Stimulated activated naive CD8-positive, alpha-beta T cell treated with anti-CD3 and anti-CD28 coated beads, Interleukin-15, Interleukin-2, amounts not matched to agents 100 ng/mL and 50 ng/mL, for 24 hours (primary cell): ENCODE measurements at regions not wholly inside any gene's neighbourhood (a gene's known extent, or its start where the extent isn't known, plus 50 kb on each side); places are given as distances from the start of the nearest gene placed in this dataset.

Experiments
- H3K27ac Mint-ChIP-seq: one replicate; pipeline ENCODE4 v1.8.0; 2021; ENCODE audit warnings: mild to moderate bottlenecking, mixed read lengths
- H3K27me3 Mint-ChIP-seq: one replicate; pipeline ENCODE4 v1.8.0; 2021; ENCODE audit warnings: mixed read lengths
- H3K36me3 Mint-ChIP-seq: one replicate; pipeline ENCODE4 v1.8.0; 2021; ENCODE audit warnings: low read depth, mixed read lengths
- H3K4me1 Mint-ChIP-seq: one replicate; pipeline ENCODE4 v1.8.0; 2021; ENCODE audit warnings: low read depth, mixed read lengths
- H3K4me3 Mint-ChIP-seq: one replicate; pipeline ENCODE4 v1.8.0; 2021; ENCODE audit warnings: mild to moderate bottlenecking, mixed read lengths
- H3K9me3 Mint-ChIP-seq: one replicate; pipeline ENCODE4 v1.8.0; 2021; ENCODE audit warnings: mixed read lengths

DNA sequence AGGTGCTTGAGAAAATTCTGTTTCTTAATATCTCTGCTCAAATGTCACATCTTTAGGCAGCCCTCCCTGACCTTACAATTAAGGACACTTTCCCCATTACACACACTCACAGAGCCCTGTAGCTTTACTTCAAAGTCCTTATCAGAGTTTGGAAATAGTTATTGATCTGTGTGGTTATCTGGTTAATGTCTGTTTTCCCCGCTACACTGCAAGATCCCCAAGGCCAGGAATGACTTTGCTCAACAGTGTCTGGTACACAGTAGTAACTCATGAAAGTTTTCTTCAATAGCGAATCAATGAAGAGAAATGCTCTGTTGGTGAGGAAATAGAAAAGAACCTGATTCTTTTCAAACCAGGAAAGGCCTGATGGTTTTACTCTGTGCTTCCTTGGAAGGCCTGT is 554.4 kb downstream of the REEP3 start:
- Mint-ChIP-seq H3K9me3 (no peaks in the 10 kb centered on the region), H3K36me3 (no peaks in the 10 kb centered on the region), H3K4me1 (no peaks in the 10 kb centered on the region), H3K27me3 (peaks cover 11% of the 10 kb centered on the region), H3K4me3 (no peak overlapping the region), H3K27ac (no peak overlapping the region)

GRCh38 chr10:64076322-64076940 is 555.2 kb downstream of the REEP3 start:
- H3K4me1 Mint-ChIP-seq = no peaks in the 10 kb centered on the region
- H3K27ac Mint-ChIP-seq = no peak overlapping the region
- H3K36me3 Mint-ChIP-seq = no peaks in the 10 kb centered on the region
- H3K9me3 Mint-ChIP-seq = no peaks in the 10 kb centered on the region
- no peak overlapping the region for H3K4me3 Mint-ChIP-seq
- H3K27me3 Mint-ChIP-seq = peaks cover 11% of the 10 kb centered on the region

GRCh38 chr10:64079341-64079740 is 558.1 kb downstream of the REEP3 start:
- Mint-ChIP-seq H3K27ac (no peak overlapping the region), H3K4me1 (no peaks in the 10 kb centered on the region), H3K4me3 (no peak overlapping the region), H3K27me3 (no peaks in the 10 kb centered on the region), H3K36me3 (no peaks in the 10 kb centered on the region), H3K9me3 (no peaks in the 10 kb centered on the region)

- H3K27ac Mint-ChIP-seq = no peak overlapping the region
- no peak overlapping the region for H3K4me3 Mint-ChIP-seq
- H3K4me1 Mint-ChIP-seq = no peaks in the 10 kb centered on the region
- no peaks in the 10 kb centered on the region for H3K27me3 Mint-ChIP-seq
- H3K9me3 Mint-ChIP-seq = no peaks in the 10 kb centered on the region
- H3K36me3 Mint-ChIP-seq = no peaks in the 10 kb centered on the region
Measured at GRCh38 chr10:64080071-64080470, 558.9 kb downstream of the REEP3 start.

DNA sequence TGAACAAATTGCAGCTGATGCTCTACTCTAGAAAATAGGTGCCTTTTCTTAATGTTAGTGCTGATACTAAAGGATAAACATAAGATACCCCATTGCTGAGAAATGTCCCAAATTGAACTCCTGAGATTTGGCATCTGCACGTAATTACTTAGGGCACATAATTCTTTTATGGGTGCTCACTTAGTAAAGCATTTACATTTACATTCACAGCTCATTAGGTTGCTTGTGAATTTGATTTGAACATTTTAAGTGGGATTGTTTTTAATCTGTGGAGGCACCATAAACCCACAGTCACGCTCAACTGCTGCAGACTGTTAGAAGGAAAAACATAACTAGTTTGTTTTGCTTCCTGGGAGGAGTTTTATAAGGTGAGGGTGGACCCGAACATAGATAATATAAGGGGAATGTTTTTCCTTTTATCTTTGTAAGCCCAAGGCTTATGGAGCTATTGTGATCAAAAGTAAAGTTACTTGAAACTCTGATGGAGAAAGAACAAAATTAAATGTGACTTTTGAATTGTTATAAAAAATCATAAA is 560.8 kb downstream of the REEP3 start:
- no peak overlapping the region for H3K4me3 Mint-ChIP-seq
- no peak overlapping the region for H3K27ac Mint-ChIP-seq
- H3K36me3 Mint-ChIP-seq = no peaks in the 10 kb centered on the region
- no peaks in the 10 kb centered on the region for H3K4me1 Mint-ChIP-seq
- H3K9me3 Mint-ChIP-seq = no peaks in the 10 kb centered on the region
- H3K27me3 Mint-ChIP-seq = no peaks in the 10 kb centered on the region

- H3K4me1 Mint-ChIP-seq = no peaks in the 10 kb centered on the region
- no peak overlapping the region for H3K27ac Mint-ChIP-seq
- H3K4me3 Mint-ChIP-seq = no peak overlapping the region
- no peaks in the 10 kb centered on the region for H3K27me3 Mint-ChIP-seq
- H3K9me3 Mint-ChIP-seq = no peaks in the 10 kb centered on the region
- H3K36me3 Mint-ChIP-seq = no peaks in the 10 kb centered on the region
Measured at GRCh38 chr10:64086083-64086767, 565.0 kb downstream of the REEP3 start.

GRCh38 chr10:64089648-64090047 is 568.4 kb downstream of the REEP3 start:
- no peaks in the 10 kb centered on the region for H3K4me1 Mint-ChIP-seq
- H3K4me3 Mint-ChIP-seq = no peak overlapping the region
- no peaks in the 10 kb centered on the region for H3K36me3 Mint-ChIP-seq
- H3K9me3 Mint-ChIP-seq = no peaks in the 10 kb centered on the region
- no peaks in the 10 kb centered on the region for H3K27me3 Mint-ChIP-seq
- H3K27ac Mint-ChIP-seq = no peak overlapping the region

- H3K36me3 Mint-ChIP-seq = no peaks in the 10 kb centered on the region
- no peaks in the 10 kb centered on the region for H3K27me3 Mint-ChIP-seq
- no peak overlapping the region for H3K4me3 Mint-ChIP-seq
- H3K4me1 Mint-ChIP-seq = no peaks in the 10 kb centered on the region
- H3K27ac Mint-ChIP-seq = no peak overlapping the region
- H3K9me3 Mint-ChIP-seq = no peaks in the 10 kb centered on the region
Measured at GRCh38 chr10:64090865-64091264, 569.7 kb downstream of the REEP3 start.

- H3K4me3 Mint-ChIP-seq = no peak overlapping the region
- no peaks in the 10 kb centered on the region for H3K27me3 Mint-ChIP-seq
- H3K36me3 Mint-ChIP-seq = no peaks in the 10 kb centered on the region
- H3K4me1 Mint-ChIP-seq = no peaks in the 10 kb centered on the region
- no peaks in the 10 kb centered on the region for H3K9me3 Mint-ChIP-seq
- H3K27ac Mint-ChIP-seq = no peak overlapping the region
Measured at GRCh38 chr10:64091897-64092296, 570.7 kb downstream of the REEP3 start.

DNA sequence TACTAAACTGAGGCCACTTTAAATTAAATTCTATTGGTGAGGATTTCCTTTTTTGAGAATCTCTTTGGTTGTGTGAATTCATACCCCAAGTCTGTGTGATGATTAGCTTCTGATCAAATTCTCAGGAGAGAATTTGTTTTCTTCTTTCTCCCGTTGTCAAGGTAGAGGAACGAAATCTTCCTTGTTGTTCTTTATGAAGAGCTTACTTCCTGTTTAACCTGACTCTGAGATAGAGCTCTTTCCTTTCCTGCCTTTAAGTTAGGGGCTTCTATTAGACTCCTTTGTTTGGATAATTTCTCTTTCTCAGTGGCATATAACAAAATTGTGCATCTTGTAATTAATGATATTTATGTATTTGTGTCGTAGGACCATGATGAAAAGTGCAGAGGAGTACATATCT is 572.1 kb downstream of the REEP3 start:
- Mint-ChIP-seq H3K4me3 (no peak overlapping the region), H3K4me1 (no peaks in the 10 kb centered on the region), H3K9me3 (no peaks in the 10 kb centered on the region), H3K36me3 (no peaks in the 10 kb centered on the region), H3K27ac (no peak overlapping the region), H3K27me3 (no peaks in the 10 kb centered on the region)

- no peaks in the 10 kb centered on the region for H3K9me3 Mint-ChIP-seq
- no peaks in the 10 kb centered on the region for H3K27me3 Mint-ChIP-seq
- H3K27ac Mint-ChIP-seq = no peak overlapping the region
- H3K4me1 Mint-ChIP-seq = no peaks in the 10 kb centered on the region
- H3K4me3 Mint-ChIP-seq = no peak overlapping the region
- no peaks in the 10 kb centered on the region for H3K36me3 Mint-ChIP-seq
Measured at GRCh38 chr10:64093946-64094535, 572.8 kb downstream of the REEP3 start.

GRCh38 chr10:64096941-64097340 is 575.7 kb downstream of the REEP3 start:
- no peaks in the 10 kb centered on the region for H3K27me3 Mint-ChIP-seq
- no peak overlapping the region for H3K27ac Mint-ChIP-seq
- no peaks in the 10 kb centered on the region for H3K9me3 Mint-ChIP-seq
- no peaks in the 10 kb centered on the region for H3K36me3 Mint-ChIP-seq
- no peaks in the 10 kb centered on the region for H3K4me1 Mint-ChIP-seq
- no peak overlapping the region for H3K4me3 Mint-ChIP-seq

GRCh38 chr10:64097391-64098122 is 576.4 kb downstream of the REEP3 start:
- Mint-ChIP-seq H3K36me3 (no peaks in the 10 kb centered on the region), H3K4me1 (no peaks in the 10 kb centered on the region), H3K4me3 (no peak overlapping the region), H3K27me3 (no peaks in the 10 kb centered on the region), H3K9me3 (no peaks in the 10 kb centered on the region), H3K27ac (no peak overlapping the region)

DNA sequence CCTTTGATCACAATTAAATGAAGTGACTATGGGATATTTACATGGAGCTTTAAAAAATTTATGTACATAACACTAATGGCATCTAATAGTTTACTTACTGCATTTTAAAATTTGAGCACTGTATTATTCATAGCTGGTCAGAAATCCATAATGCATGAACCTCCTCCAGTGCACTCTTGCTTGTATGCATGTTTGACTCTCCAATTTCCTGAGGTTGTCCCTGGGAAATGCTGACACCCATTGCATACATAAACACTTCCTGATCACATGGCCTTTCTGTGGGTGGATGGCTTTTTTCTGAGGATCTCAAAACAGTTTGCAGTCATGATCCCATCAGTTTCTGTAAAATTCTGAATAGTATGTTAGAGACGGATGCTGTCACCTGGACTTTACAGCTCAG is 577.8 kb downstream of the REEP3 start:
- H3K4me1 Mint-ChIP-seq = no peaks in the 10 kb centered on the region
- H3K4me3 Mint-ChIP-seq = no peak overlapping the region
- H3K27me3 Mint-ChIP-seq = no peaks in the 10 kb centered on the region
- no peaks in the 10 kb centered on the region for H3K9me3 Mint-ChIP-seq
- no peak overlapping the region for H3K27ac Mint-ChIP-seq
- H3K36me3 Mint-ChIP-seq = no peaks in the 10 kb centered on the region

DNA sequence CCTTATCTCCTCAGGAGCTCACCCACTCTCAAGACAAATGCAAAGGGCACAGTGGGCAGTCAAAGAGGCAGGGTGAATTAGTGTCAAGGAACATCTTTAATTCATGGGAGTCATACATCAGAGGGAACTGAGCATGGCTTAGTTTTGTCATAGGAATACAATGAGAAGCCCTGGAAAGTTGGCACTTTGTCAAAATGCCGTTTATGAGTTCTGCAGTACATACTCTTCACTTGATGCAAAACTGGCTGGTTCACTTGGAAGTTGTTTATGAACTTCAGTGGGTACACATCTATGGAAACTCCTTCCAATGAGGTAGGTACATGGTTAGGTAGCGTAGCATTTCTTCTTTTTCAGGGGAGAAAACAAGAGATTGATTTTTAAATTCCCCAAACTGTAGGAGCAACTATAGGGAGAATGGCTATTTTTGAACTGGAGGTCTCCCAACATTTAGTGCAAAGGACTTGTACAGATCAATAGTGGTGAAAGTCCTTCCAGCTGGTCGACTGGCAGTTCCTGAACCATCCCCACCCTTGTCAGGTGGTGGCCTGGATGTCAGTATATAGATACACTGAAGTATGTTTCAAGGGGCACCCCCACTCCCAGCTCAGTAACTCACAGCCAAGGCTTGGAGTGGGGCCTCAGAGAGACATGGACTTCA is 580.5 kb downstream of the REEP3 start:
- H3K4me1 Mint-ChIP-seq = no peaks in the 10 kb centered on the region
- no peaks in the 10 kb centered on the region for H3K36me3 Mint-ChIP-seq
- H3K9me3 Mint-ChIP-seq = no peaks in the 10 kb centered on the region
- H3K27me3 Mint-ChIP-seq = no peaks in the 10 kb centered on the region
- no peak overlapping the region for H3K27ac Mint-ChIP-seq
- no peak overlapping the region for H3K4me3 Mint-ChIP-seq
